Stimulated activated CD8-positive, alpha-beta memory T cell treated with anti-CD3 and anti-CD28 coated beads, Interleukin-15, amount 100 ng/mL, for 1 hour (primary cell): ENCODE measurements at regions not wholly inside any gene's neighbourhood (a gene's known extent, or its start where the extent isn't known, plus 50 kb on each side); places are given as distances from the start of the nearest gene placed in this dataset.

ENCODE experiments used
- DNase-seq: peaks from one replicate; pipeline ENCODE4 v3.0.0-alpha.2; 2020; ENCODE audit warnings: low read depth

DNA sequence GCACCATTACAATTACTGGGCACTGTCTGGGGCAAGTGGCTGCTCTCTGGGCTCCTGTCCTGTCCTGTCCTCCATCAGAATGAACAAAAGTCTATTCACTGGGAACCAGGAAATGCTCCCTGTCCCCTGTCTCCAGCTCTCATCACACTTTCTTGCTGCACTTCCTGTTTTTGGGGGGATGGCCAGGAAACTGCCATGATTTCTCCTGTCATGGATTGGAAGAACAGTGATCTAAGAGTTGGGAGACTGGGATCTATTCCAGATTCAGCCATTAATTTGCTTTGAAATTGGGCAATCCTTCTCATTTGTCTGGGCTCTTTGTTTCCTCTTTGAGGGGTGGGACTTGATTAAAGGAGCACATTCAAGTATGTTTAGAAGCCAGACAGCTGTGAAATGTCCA is 61.4 kb upstream of the KIRREL3 start:
- no peak for DNase-seq

DNA sequence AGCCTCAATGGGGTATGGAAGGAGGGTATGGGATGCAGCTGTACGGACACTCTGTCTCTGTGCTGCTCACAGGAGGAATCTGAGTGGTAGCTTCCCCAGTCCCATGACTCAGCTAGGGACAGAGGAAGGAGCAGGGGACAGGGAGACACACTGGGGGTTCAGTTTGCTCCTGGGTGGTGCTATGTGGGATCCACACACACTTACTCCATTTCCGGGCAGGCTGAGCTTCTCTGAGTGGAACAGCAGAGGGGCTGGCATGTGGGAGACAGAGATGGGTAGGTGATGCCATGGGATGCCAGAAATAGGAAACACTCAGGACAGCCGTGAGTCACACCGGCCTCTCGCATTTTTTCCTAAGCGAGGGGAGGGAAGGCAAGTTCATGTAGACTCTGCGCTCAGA is 59.2 kb upstream of the KIRREL3 start:
- no peak for DNase-seq

DNA sequence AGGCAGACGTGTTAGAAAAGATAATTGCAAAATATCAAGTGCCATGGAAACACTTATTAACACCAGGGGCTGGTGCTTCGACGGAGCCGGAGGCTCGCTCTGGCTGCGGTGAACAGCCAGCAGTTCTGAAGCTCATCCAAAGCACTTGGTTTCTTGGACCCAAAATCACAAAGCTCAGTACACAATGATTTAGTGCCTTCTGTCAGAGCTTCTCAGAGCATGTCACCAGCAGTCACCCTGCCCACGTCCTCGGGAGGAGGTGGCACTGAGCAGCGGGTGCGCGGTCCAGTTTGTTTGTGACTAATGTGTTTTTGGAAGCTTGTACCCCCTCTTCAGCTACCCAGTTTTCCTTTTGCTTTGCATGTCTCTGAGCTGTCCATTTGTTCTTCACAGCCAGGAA is 58.7 kb upstream of the KIRREL3 start:
- no peak for DNase-seq

DNA sequence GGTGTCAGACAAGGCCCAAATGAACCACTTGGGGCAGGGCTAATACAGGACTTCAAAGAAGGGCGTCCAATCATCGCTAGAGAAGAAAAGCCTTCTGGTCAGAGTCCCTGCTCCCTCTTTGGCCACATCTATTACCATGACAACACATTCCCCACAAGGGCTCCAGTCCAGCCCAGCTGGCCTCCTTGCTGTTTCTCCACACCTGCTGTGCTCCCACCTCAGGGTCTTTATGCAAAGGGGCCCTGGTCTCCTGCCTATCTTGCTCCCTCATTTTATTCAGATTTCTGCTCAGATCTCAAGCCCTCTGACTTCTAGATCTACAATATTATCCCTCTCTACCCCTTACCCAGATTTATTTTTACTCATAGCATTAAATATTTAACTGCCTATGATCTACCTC is 58.0 kb upstream of the KIRREL3 start:
- DNase-seq, result no peak

DNA sequence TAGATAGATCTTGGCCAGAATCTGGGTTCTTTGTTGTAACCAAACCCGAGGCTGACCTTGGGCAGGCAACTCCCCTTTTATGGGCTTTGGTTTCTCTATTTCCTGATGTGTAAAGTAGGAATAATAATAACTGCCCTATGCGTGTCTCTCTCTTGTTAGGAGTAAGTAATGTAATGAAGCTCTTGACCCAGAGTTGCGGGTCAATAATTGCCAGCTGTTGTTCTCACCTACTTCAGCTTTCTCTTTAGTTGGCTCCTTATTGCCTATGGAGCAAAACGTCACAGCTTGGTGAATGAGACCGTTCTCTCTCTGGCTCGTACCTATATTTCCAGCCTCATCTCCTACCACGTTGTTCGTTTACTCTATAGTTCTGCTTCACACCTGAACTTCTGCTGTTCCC is 56.6 kb upstream of the KIRREL3 start:
- DNase-seq, result no peak

DNA sequence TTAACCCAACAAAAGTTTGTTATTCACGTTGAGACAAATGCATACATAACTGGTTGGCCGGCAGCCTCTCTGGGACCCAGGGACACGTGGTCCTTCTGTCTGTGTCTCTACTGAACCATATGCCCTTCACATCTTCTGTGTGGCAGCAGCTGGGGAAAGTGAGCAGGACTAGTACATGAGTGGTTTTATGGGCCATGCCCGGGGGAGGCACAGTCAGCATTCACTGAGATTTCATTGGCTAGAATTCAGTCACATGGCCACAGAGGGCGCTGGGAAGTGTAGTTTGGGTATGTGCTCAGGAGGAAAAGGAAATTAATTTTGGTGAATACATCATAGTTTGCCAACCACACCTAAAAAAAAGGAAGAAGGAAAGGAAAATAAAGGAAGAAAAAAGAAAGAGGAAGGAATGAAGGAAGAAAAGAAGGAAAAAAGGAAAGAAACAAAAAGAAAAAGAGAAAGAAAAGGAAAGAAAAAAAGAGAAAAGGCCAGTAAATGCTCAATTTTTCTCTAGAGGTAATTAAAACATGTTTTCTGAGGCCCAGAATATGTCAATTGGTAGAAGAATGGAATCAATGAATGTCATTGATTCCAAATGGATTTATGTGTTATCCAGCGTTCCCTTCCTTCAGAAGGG is 55.9 kb upstream of the KIRREL3 start:
- DNase-seq, result no peak

DNA sequence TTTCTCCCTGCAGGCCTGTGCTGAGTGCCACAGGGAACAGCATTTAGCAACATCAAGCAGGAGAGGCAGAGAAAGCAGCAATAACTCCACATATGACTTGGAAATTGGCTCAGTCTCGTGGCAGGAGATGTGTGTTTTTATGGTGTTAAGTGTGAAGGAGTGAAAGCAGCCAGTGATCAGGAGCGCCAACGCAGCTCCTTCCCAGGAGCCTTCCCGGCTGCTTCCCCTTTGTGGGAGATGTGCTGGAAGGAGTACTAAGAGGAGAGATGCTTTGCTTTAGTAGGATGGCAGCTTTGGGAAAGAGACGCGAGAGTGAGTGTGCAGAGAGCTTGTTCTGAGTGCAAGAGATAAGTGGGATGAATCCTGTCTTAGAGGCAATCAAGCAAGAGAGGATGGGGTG is 54.7 kb upstream of the KIRREL3 start:
- DNase-seq, result no peak

DNA sequence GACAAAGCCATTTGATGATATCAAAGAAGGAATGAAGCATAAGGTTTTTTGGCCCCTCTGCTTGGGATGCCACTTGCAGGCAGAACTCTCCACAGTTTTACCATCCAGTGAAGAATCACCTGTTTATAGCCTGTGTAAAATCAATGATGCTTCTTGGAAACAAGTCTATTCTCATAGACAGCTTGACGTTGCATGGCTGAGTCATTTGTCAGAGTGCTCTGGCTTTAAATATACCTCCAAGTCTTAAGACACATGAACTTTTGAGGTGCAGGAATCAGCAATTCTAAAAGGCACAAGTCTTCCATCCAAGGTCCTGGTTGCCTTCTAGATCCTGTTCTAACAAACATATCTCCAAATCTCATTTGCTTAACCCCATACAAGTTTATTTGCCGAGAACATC is 53.6 kb upstream of the KIRREL3 start:
- no peak for DNase-seq

DNA sequence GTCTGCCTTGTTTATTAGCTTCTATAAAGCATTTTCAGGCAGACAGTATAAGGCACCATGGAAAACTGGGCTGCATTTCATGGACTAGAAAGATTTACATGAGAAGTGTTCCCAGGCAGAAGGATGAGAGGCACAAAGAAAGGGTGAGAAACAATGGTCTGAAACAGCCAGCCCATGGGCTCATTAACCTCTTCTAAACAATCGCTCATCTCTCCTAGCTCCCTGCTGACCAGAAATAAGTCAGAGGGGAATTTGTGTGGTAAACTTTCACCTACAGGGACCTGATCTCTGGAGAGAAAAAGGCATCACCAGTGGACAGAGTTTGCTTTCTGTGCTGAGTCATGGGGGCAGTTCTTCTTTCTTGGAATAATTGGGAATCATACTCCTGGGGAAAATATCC is 51.8 kb upstream of the KIRREL3 start:
- DNase-seq, result no peak
